ENCODE measurements at regions not wholly inside any gene's neighbourhood (a gene's known extent, or its start where the extent isn't known, plus 50 kb on each side); places are given as distances from the start of the nearest gene placed in this dataset.
"Not testable (repeated sequence)": the region's sequence is repeated elsewhere in the genome, so short reads cannot be mapped to it uniquely, and the experiment has no call there.

GRCh38 chr2:207356567-207356966, 173.2 kb upstream of the CREB1 start:
- no peak for DNase-seq (ENCODE audit: low read depth in 1 of 2, low spot score in 1 of 2)

GRCh38 chr2:207357216-207357615, 172.5 kb upstream of the CREB1 start:
- DNase-seq (ENCODE audit: low read depth in 1 of 2, low spot score in 1 of 2): no peak

GRCh38 chr2:207362716-207363115, 167.0 kb upstream of the CREB1 start:
- DNase-seq (ENCODE audit: low read depth in 1 of 2, low spot score in 1 of 2): no peak

GRCh38 chr2:207363761-207364290, 165.9 kb upstream of the CREB1 start:
- no peak for DNase-seq (ENCODE audit: low read depth in 1 of 2, low spot score in 1 of 2)

- no peak for DNase-seq (ENCODE audit: low read depth in 1 of 2, low spot score in 1 of 2)
Measured at GRCh38 chr2:207370646-207371045, 159.1 kb upstream of the CREB1 start.

- no peak for DNase-seq (ENCODE audit: low read depth in 1 of 2, low spot score in 1 of 2)
Measured at GRCh38 chr2:207371877-207372276, 157.9 kb upstream of the CREB1 start.

GRCh38 chr2:207372483-207372882, 157.3 kb upstream of the CREB1 start:
- DNase-seq (ENCODE audit: low read depth in 1 of 2, low spot score in 1 of 2): no peak

- no peak for DNase-seq (ENCODE audit: low read depth in 1 of 2, low spot score in 1 of 2)
Measured at GRCh38 chr2:207375207-207375875, 154.4 kb upstream of the CREB1 start.

GRCh38 chr2:207378620-207379019, 151.1 kb upstream of the CREB1 start:
- DNase-seq (ENCODE audit: low read depth in 1 of 2, low spot score in 1 of 2): not testable (repeated sequence)

GRCh38 chr2:207385076-207385475, 144.7 kb upstream of the CREB1 start:
- no peak for DNase-seq (ENCODE audit: low read depth in 1 of 2, low spot score in 1 of 2)

GRCh38 chr2:207385903-207386302, 143.9 kb upstream of the CREB1 start:
- DNase-seq (ENCODE audit: low read depth in 1 of 2, low spot score in 1 of 2): no peak

- DNase-seq (ENCODE audit: low read depth in 1 of 2, low spot score in 1 of 2): no peak
Measured at GRCh38 chr2:207387001-207387571, 142.7 kb upstream of the CREB1 start.

- DNase-seq (ENCODE audit: low read depth in 1 of 2, low spot score in 1 of 2): no peak
Measured at GRCh38 chr2:207390302-207391095, 139.3 kb upstream of the CREB1 start.

GRCh38 chr2:207394203-207394781, 135.5 kb upstream of the CREB1 start:
- DNase-seq (ENCODE audit: low read depth in 1 of 2, low spot score in 1 of 2): no peak

- DNase-seq (ENCODE audit: low read depth in 1 of 2, low spot score in 1 of 2): peak in 1 of 2 donors; percentile 5
Measured at GRCh38 chr2:207394812-207395534, 134.8 kb upstream of the CREB1 start.

- DNase-seq (ENCODE audit: low read depth in 1 of 2, low spot score in 1 of 2): no peak
Measured at GRCh38 chr2:207395535-207396251, 134.1 kb upstream of the CREB1 start.

GRCh38 chr2:207397917-207398655, 131.7 kb upstream of the CREB1 start:
- DNase-seq (ENCODE audit: low read depth in 1 of 2, low spot score in 1 of 2): no peak

GRCh38 chr2:207399301-207399700, 130.5 kb upstream of the CREB1 start:
- no peak for DNase-seq (ENCODE audit: low read depth in 1 of 2, low spot score in 1 of 2)

- DNase-seq (ENCODE audit: low read depth in 1 of 2, low spot score in 1 of 2): no peak
Measured at GRCh38 chr2:207401338-207401737, 128.4 kb upstream of the CREB1 start.

GRCh38 chr2:207403141-207403540, 126.6 kb upstream of the CREB1 start:
- no peak for DNase-seq (ENCODE audit: low read depth in 1 of 2, low spot score in 1 of 2)
